ENCODE measurements at regions not wholly inside any gene's neighbourhood (a gene's known extent, or its start where the extent isn't known, plus 50 kb on each side); places are given as distances from the start of the nearest gene placed in this dataset.

DNA sequence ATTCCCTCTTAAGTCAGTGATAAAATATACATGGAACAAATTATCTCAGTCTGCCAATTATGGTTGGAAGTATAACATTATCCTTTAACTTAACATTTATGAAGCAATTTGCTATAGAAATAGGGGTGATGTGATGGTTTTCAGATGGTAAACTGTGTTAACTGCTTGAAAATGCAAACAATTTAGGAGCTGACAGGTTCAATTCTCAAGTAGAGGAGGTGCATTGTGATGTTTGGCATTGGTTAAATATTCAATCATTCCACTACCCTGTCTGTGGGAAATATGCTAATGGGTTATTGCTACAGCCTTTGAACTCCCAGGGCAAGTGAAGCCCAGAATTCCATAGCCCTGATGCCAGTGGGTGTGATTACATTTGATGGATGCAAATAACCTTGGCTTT lies 243.4 kb upstream of the GK2 start:
- H3K27ac ChIP-seq (ENCODE audit: low read length) = no peak overlapping the region
- no peak for DNase-seq
- no peaks in the 10 kb centered on the region for H3K27me3 ChIP-seq (replicated peaks in 1 of 2; ENCODE audit: control insufficient read depth in 2 of 2, extremely low read depth in 1 of 2, insufficient read depth in 2 of 2, low read length in 1 of 2)
- ChIA-PET CTCF (no interaction called here), POLR2A (no interaction called here)
- Mint-ChIP-seq H3K27ac (no peak overlapping the region), H3K9me3 (no peaks in the 10 kb centered on the region), H3K4me1 (no peaks in the 10 kb centered on the region), H3K27me3 (no peaks in the 10 kb centered on the region), H3K36me3 (no peaks in the 10 kb centered on the region), H3K4me3 (no peak overlapping the region)
- H3K9me3 ChIP-seq = no peaks in the 10 kb centered on the region
- no peaks in the 10 kb centered on the region for H3K4me1 ChIP-seq (ENCODE audit: control insufficient read depth in 1 of 2, extremely low read depth in 1 of 2, insufficient read depth in 2 of 2, low read length in 2 of 2)
- no peaks in the 10 kb centered on the region for H3K36me3 ChIP-seq (ENCODE audit: control insufficient read depth in 2 of 2, extremely low read depth in 1 of 2, insufficient read depth in 1 of 2, low read length in 1 of 2)
- H3K4me3 ChIP-seq (ENCODE audit: control insufficient read depth in 1 of 2, extremely low read depth in 1 of 2, low read length in 1 of 2) = no peak overlapping the region
- no peak for ATAC-seq (replicated peaks in 1 of 4)

- H3K36me3 Mint-ChIP-seq = no peaks in the 10 kb centered on the region
- no peaks in the 10 kb centered on the region for H3K27me3 Mint-ChIP-seq
- H3K9me3 Mint-ChIP-seq = no peaks in the 10 kb centered on the region
- no CpG with 5 or more reads among the region's 3 CpGs for WGBS (ENCODE audit: insufficient coverage)
- ATAC-seq (replicated peaks in 1 of 4) (no peak), DNase-seq (no peak)
- H3K4me3 ChIP-seq (ENCODE audit: control insufficient read depth in 1 of 2, extremely low read depth in 1 of 2, low read length in 1 of 2) = no peak overlapping the region
- POLR2A ChIA-PET = no interaction called here
- no peaks in the 10 kb centered on the region for H3K36me3 ChIP-seq (ENCODE audit: control insufficient read depth in 2 of 2, extremely low read depth in 1 of 2, insufficient read depth in 1 of 2, low read length in 1 of 2)
- no peaks in the 10 kb centered on the region for H3K4me1 Mint-ChIP-seq
- no peak overlapping the region for H3K27ac ChIP-seq (ENCODE audit: low read length)
- no peaks in the 10 kb centered on the region for H3K4me1 ChIP-seq (ENCODE audit: control insufficient read depth in 1 of 2, extremely low read depth in 1 of 2, insufficient read depth in 2 of 2, low read length in 2 of 2)
- no peaks in the 10 kb centered on the region for H3K27me3 ChIP-seq (replicated peaks in 1 of 2; ENCODE audit: control insufficient read depth in 2 of 2, extremely low read depth in 1 of 2, insufficient read depth in 2 of 2, low read length in 1 of 2)
- no peak overlapping the region for H3K27ac Mint-ChIP-seq
- CTCF ChIA-PET = no interaction called here
- H3K9me3 ChIP-seq = no peaks in the 10 kb centered on the region
- no peak overlapping the region for H3K4me3 Mint-ChIP-seq
Measured at GRCh38 chr4:79650794-79651431, 242.9 kb upstream of the GK2 start.

GRCh38 chr4:79650217-79650616 lies 242.2 kb upstream of the GK2 start:
- Histone ChIP-seq H3K9me3 (no peaks in the 10 kb centered on the region), H3K27ac (ENCODE audit: low read length) (no peak overlapping the region), H3K4me3 (ENCODE audit: control insufficient read depth in 1 of 2, extremely low read depth in 1 of 2, low read length in 1 of 2) (no peak overlapping the region), H3K4me1 (ENCODE audit: control insufficient read depth in 1 of 2, extremely low read depth in 1 of 2, insufficient read depth in 2 of 2, low read length in 2 of 2) (no peaks in the 10 kb centered on the region), H3K27me3 (replicated peaks in 1 of 2; ENCODE audit: control insufficient read depth in 2 of 2, extremely low read depth in 1 of 2, insufficient read depth in 2 of 2, low read length in 1 of 2) (no peaks in the 10 kb centered on the region), H3K36me3 (ENCODE audit: control insufficient read depth in 2 of 2, extremely low read depth in 1 of 2, insufficient read depth in 1 of 2, low read length in 1 of 2) (no peaks in the 10 kb centered on the region)
- ChIA-PET CTCF (no interaction called here), POLR2A (no interaction called here)
- H3K36me3 Mint-ChIP-seq = no peaks in the 10 kb centered on the region
- no peaks in the 10 kb centered on the region for H3K4me1 Mint-ChIP-seq
- no peak overlapping the region for H3K4me3 Mint-ChIP-seq
- WGBS (ENCODE audit: insufficient coverage) = no CpG with 5 or more reads among the region's 2 CpGs
- DNase-seq = no peak
- no peaks in the 10 kb centered on the region for H3K9me3 Mint-ChIP-seq
- H3K27ac Mint-ChIP-seq = no peak overlapping the region
- no peaks in the 10 kb centered on the region for H3K27me3 Mint-ChIP-seq
- no peak for ATAC-seq (replicated peaks in 1 of 4)

GRCh38 chr4:79645942-79646341 lies 237.9 kb upstream of the GK2 start:
- Mint-ChIP-seq H3K4me3 (no peak overlapping the region), H3K9me3 (no peaks in the 10 kb centered on the region), H3K36me3 (no peaks in the 10 kb centered on the region), H3K4me1 (no peaks in the 10 kb centered on the region), H3K27ac (no peak overlapping the region), H3K27me3 (peaks cover 0 to 5% of the 10 kb centered on the region in 2 donors)
- no peak overlapping the region for H3K27ac ChIP-seq (ENCODE audit: low read length)
- H3K9me3 ChIP-seq = no peaks in the 10 kb centered on the region
- no peaks in the 10 kb centered on the region for H3K27me3 ChIP-seq (replicated peaks in 1 of 2; ENCODE audit: control insufficient read depth in 2 of 2, extremely low read depth in 1 of 2, insufficient read depth in 2 of 2, low read length in 1 of 2)
- CTCF ChIA-PET = no interaction called here
- ATAC-seq (replicated peaks in 1 of 4) = no peak
- DNase-seq = no peak
- H3K4me3 ChIP-seq (ENCODE audit: control insufficient read depth in 1 of 2, extremely low read depth in 1 of 2, low read length in 1 of 2) = no peak overlapping the region
- H3K36me3 ChIP-seq (ENCODE audit: control insufficient read depth in 2 of 2, extremely low read depth in 1 of 2, insufficient read depth in 1 of 2, low read length in 1 of 2) = no peaks in the 10 kb centered on the region
- no CpG with 5 or more reads among the region's 2 CpGs for WGBS (ENCODE audit: insufficient coverage)
- H3K4me1 ChIP-seq (ENCODE audit: control insufficient read depth in 1 of 2, extremely low read depth in 1 of 2, insufficient read depth in 2 of 2, low read length in 2 of 2) = no peaks in the 10 kb centered on the region
- POLR2A ChIA-PET = no interaction called here

- Mint-ChIP-seq H3K9me3 (no peaks in the 10 kb centered on the region), H3K27ac (no peak overlapping the region), H3K27me3 (peaks cover 3 to 5% of the 10 kb centered on the region in 2 donors), H3K4me1 (no peaks in the 10 kb centered on the region), H3K4me3 (no peak overlapping the region), H3K36me3 (no peaks in the 10 kb centered on the region)
- ChIA-PET CTCF (no interaction called here), POLR2A (no interaction called here)
- DNase-seq (no peak), ATAC-seq (replicated peaks in 1 of 4) (no peak)
- Histone ChIP-seq H3K4me3 (ENCODE audit: control insufficient read depth in 1 of 2, extremely low read depth in 1 of 2, low read length in 1 of 2) (no peak overlapping the region), H3K4me1 (ENCODE audit: control insufficient read depth in 1 of 2, extremely low read depth in 1 of 2, insufficient read depth in 2 of 2, low read length in 2 of 2) (no peaks in the 10 kb centered on the region), H3K27me3 (replicated peaks in 1 of 2; ENCODE audit: control insufficient read depth in 2 of 2, extremely low read depth in 1 of 2, insufficient read depth in 2 of 2, low read length in 1 of 2) (no peaks in the 10 kb centered on the region), H3K27ac (ENCODE audit: low read length) (no peak overlapping the region), H3K9me3 (no peaks in the 10 kb centered on the region), H3K36me3 (ENCODE audit: control insufficient read depth in 2 of 2, extremely low read depth in 1 of 2, insufficient read depth in 1 of 2, low read length in 1 of 2) (no peaks in the 10 kb centered on the region)
- WGBS (ENCODE audit: insufficient coverage) = no CpG with 5 or more reads among the region's 1 CpG
Measured at GRCh38 chr4:79638735-79639134, 230.7 kb upstream of the GK2 start.

GRCh38 chr4:79636991-79637390 lies 229.0 kb upstream of the GK2 start:
- WGBS (ENCODE audit: insufficient coverage) = no CpG with 5 or more reads among the region's 1 CpG
- no peaks in the 10 kb centered on the region for H3K4me1 Mint-ChIP-seq
- no peaks in the 10 kb centered on the region for H3K4me1 ChIP-seq (ENCODE audit: control insufficient read depth in 1 of 2, extremely low read depth in 1 of 2, insufficient read depth in 2 of 2, low read length in 2 of 2)
- H3K27me3 ChIP-seq (replicated peaks in 1 of 2; ENCODE audit: control insufficient read depth in 2 of 2, extremely low read depth in 1 of 2, insufficient read depth in 2 of 2, low read length in 1 of 2) = no peaks in the 10 kb centered on the region
- no peak overlapping the region for H3K4me3 Mint-ChIP-seq
- no peak for DNase-seq
- H3K9me3 ChIP-seq = no peaks in the 10 kb centered on the region
- H3K36me3 Mint-ChIP-seq = no peaks in the 10 kb centered on the region
- H3K36me3 ChIP-seq (ENCODE audit: control insufficient read depth in 2 of 2, extremely low read depth in 1 of 2, insufficient read depth in 1 of 2, low read length in 1 of 2) = no peaks in the 10 kb centered on the region
- ATAC-seq (replicated peaks in 1 of 4) = no peak
- CTCF ChIA-PET = no interaction called here
- H3K4me3 ChIP-seq (ENCODE audit: control insufficient read depth in 1 of 2, extremely low read depth in 1 of 2, low read length in 1 of 2) = no peak overlapping the region
- POLR2A ChIA-PET = no interaction called here
- H3K27ac ChIP-seq (ENCODE audit: low read length) = no peak overlapping the region
- no peak overlapping the region for H3K27ac Mint-ChIP-seq
- H3K27me3 Mint-ChIP-seq = peaks cover 2 to 3% of the 10 kb centered on the region in 2 donors
- H3K9me3 Mint-ChIP-seq = no peaks in the 10 kb centered on the region

- Mint-ChIP-seq H3K27me3 (peaks cover 0 to 3% of the 10 kb centered on the region in 2 donors), H3K4me1 (no peaks in the 10 kb centered on the region), H3K27ac (no peak overlapping the region), H3K9me3 (no peaks in the 10 kb centered on the region), H3K4me3 (no peak overlapping the region), H3K36me3 (no peaks in the 10 kb centered on the region)
- Histone ChIP-seq H3K36me3 (ENCODE audit: control insufficient read depth in 2 of 2, extremely low read depth in 1 of 2, insufficient read depth in 1 of 2, low read length in 1 of 2) (no peaks in the 10 kb centered on the region), H3K4me1 (ENCODE audit: control insufficient read depth in 1 of 2, extremely low read depth in 1 of 2, insufficient read depth in 2 of 2, low read length in 2 of 2) (no peaks in the 10 kb centered on the region), H3K27ac (ENCODE audit: low read length) (no peak overlapping the region), H3K9me3 (no peaks in the 10 kb centered on the region), H3K27me3 (replicated peaks in 1 of 2; ENCODE audit: control insufficient read depth in 2 of 2, extremely low read depth in 1 of 2, insufficient read depth in 2 of 2, low read length in 1 of 2) (no peaks in the 10 kb centered on the region), H3K4me3 (ENCODE audit: control insufficient read depth in 1 of 2, extremely low read depth in 1 of 2, low read length in 1 of 2) (no peak overlapping the region)
- POLR2A ChIA-PET = no interaction called here
- ATAC-seq (replicated peaks in 1 of 4) (no peak), DNase-seq (no peak)
- CTCF ChIA-PET = no interaction called here
- 86% methylated on average over 3 of the region's 9 CpGs for WGBS (ENCODE audit: insufficient coverage)
Measured at GRCh38 chr4:79634111-79634510, 226.1 kb upstream of the GK2 start.

All from T-cell (primary cell).